CD14-positive monocyte (primary cell): ENCODE measurements at regions not wholly inside any gene's neighbourhood (a gene's known extent, or its start where the extent isn't known, plus 50 kb on each side); places are given as distances from the start of the nearest gene placed in this dataset.

ENCODE experiments used
- DNase-seq, 3 donors: peaks; one replicate each; pipeline ENCODE4 v3.0.0-alpha.2; 2011 to 2022
- H2AFZ ChIP-seq: 2 replicates; pipeline ENCODE4 v1.6.0; 2012; ENCODE audit warnings: mild to moderate bottlenecking, low read depth, low read length, inconsistent platforms; ENCODE audit not compliant: insufficient read depth, poor library complexity, severe bottlenecking
- H3K27ac ChIP-seq, 2 donors: 1 replicate in 1 of 2; 2 replicates in 1 of 2; pipeline ENCODE4 v1.5.1; 2012 to 2013; ENCODE audit warnings: low read length in 2 of 2, control low read depth in 1 of 2, inconsistent platforms in 1 of 2, low read depth in 1 of 2, mild to moderate bottlenecking in 1 of 2
- H3K27me3 ChIP-seq, 2 donors: one replicate each; pipeline versions ENCODE4 v1.6.0 to v1.6.1; 2011 to 2013; ENCODE audit warnings: low read length in 2 of 2; ENCODE audit not compliant: control insufficient read depth in 2 of 2, insufficient read depth in 2 of 2
- H3K36me3 ChIP-seq, 2 donors: replicated peaks in 1 of 2; 1 replicate in 1 of 2; 2 replicates in 1 of 2; pipeline versions ENCODE4 v1.5.1 to v1.6.1; 2012 to 2013; ENCODE audit warnings: low read length in 2 of 2, control low read depth in 1 of 2, inconsistent platforms in 1 of 2, mild to moderate bottlenecking in 1 of 2; ENCODE audit not compliant: insufficient read depth in 2 of 2, control insufficient read depth in 1 of 2
- H3K4me1 ChIP-seq, 2 donors: 1 replicate in 1 of 2; 2 replicates in 1 of 2; pipeline versions ENCODE4 v1.5.1 to v1.6.1; 2012 to 2013; ENCODE audit warnings: low read length in 2 of 2, control low read depth in 1 of 2, inconsistent platforms in 1 of 2, mild to moderate bottlenecking in 1 of 2, moderate library complexity in 1 of 2; ENCODE audit not compliant: insufficient read depth in 2 of 2, control insufficient read depth in 1 of 2
- H3K4me2 ChIP-seq: replicated peaks from 2 replicates; pipeline ENCODE3; 2012; ENCODE audit warnings: low read length, moderate library complexity, mild to moderate bottlenecking; ENCODE audit not compliant: poor library complexity, severe bottlenecking; ENCODE audit errors: extremely low read depth
- H3K4me3 ChIP-seq, 3 experiments: fragments of 200-600 bp in 1 of 3; sonication (generic) in 1 of 3; replicated peaks in 1 of 3; 1 replicate in 2 of 3; 2 replicates in 1 of 3; pipeline ENCODE4 v1.5.1; 2011 to 2013; ENCODE audit warnings: low read length in 3 of 3, mild to moderate bottlenecking in 3 of 3, control low read depth in 2 of 3, low read depth in 2 of 3, inconsistent platforms in 1 of 3, moderate library complexity in 1 of 3
- H3K79me2 ChIP-seq: 2 replicates; pipeline ENCODE4 v1.6.0; 2012; ENCODE audit warnings: mild to moderate bottlenecking, control low read depth, inconsistent platforms, low read length, moderate library complexity; ENCODE audit not compliant: insufficient read depth
- H3K9ac ChIP-seq: 2 replicates; pipeline ENCODE4 v1.6.0; 2017; ENCODE audit warnings: low read length, mild to moderate bottlenecking; ENCODE audit not compliant: insufficient read depth, poor library complexity, severe bottlenecking
- H3K9me3 ChIP-seq, 2 donors: replicated peaks in 1 of 2; 1 replicate in 1 of 2; 2 replicates in 1 of 2; pipeline versions ENCODE4 v1.5.1 to v1.6.1; 2012 to 2013; ENCODE audit warnings: low read length in 2 of 2, control low read depth in 1 of 2; ENCODE audit not compliant: control insufficient read depth in 1 of 2, insufficient read depth in 1 of 2
- H4K20me1 ChIP-seq: 2 replicates; pipeline ENCODE4 v1.6.0; 2012; ENCODE audit warnings: mild to moderate bottlenecking, low read length, control low read depth, moderate library complexity; ENCODE audit not compliant: insufficient read depth
- H3K27ac Mint-ChIP-seq, 7 donors: one replicate each; pipeline ENCODE4 v1.8.0; 2020; ENCODE audit warnings: mild to moderate bottlenecking in 7 of 7, mixed read lengths in 7 of 7, moderate library complexity in 6 of 7, inconsistent platforms in 2 of 7
- H3K27me3 Mint-ChIP-seq, 3 donors: one replicate each; pipeline ENCODE4 v1.8.0; 2021 to 2022; ENCODE audit warnings: low read depth in 3 of 3, mild to moderate bottlenecking in 3 of 3, mixed read lengths in 3 of 3, moderate library complexity in 3 of 3, inconsistent platforms in 1 of 3
- H3K36me3 Mint-ChIP-seq, 2 donors: one replicate each; pipeline ENCODE4 v1.8.0; 2020; ENCODE audit warnings: mixed read lengths in 2 of 2, inconsistent platforms in 1 of 2, mild to moderate bottlenecking in 1 of 2
- H3K4me1 Mint-ChIP-seq: one replicate; pipeline ENCODE4 v1.8.0; 2020; ENCODE audit warnings: mild to moderate bottlenecking, mixed read lengths
- H3K4me3 Mint-ChIP-seq, 2 donors: one replicate each; pipeline ENCODE4 v1.8.0; 2020; ENCODE audit warnings: mild to moderate bottlenecking in 2 of 2, mixed read lengths in 2 of 2, moderate library complexity in 1 of 2
- H3K9me3 Mint-ChIP-seq, 7 donors: one replicate each; pipeline ENCODE4 v1.8.0; 2020 to 2022; ENCODE audit warnings: mixed read lengths in 7 of 7, mild to moderate bottlenecking in 6 of 7, moderate library complexity in 6 of 7, inconsistent platforms in 2 of 7
- WGBS: methylation state at CpG from one replicate; pipeline ENCODE4 v1.1.5; 2013; ENCODE audit warnings: missing lambda C conversion rate; ENCODE audit not compliant: insufficient coverage; 5-methylcytosine and 5-hydroxymethylcytosine counted together
- intact Hi-C, 2 donors: fragments of 100-400 bp; cut with micrococcal nuclease; formaldehyde crosslinking; loops; one replicate each; pipeline versions ENCODE4 v1.15.0 to v1.15.1; 2023
- TF ChIP-seq, protein P1 (sequence below): fragments of 200-600 bp; IDR thresholded peaks from one replicate; pipeline ENCODE4 v1.8.0; 2022; ENCODE audit warnings: antibody characterized with exemption, mild to moderate bottlenecking

DNA sequence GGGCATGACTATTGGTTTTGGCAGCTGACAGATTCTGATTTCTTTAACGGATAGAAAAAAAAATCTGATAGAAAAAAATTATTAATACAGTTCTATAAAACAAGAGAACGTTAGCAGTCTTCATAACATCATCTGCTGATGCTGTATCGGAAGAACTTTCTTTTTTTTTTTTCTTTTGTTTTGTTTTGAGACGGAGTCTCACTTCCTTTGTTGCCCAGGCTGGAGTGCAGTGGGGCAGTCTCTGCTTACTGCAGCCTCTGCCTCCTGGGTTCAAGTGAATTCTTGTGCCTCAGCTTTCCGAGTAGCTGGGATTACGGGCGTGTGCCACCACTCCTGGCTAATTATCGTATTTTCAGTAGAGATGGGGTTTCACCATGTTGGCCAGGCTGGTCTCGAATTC is 271.2 kb upstream of the DPPA4 start:
- no peaks in the 10 kb centered on the region for H3K27me3 ChIP-seq
- Mint-ChIP-seq H3K36me3 (no peaks in the 10 kb centered on the region), H3K27ac (no peak overlapping the region), H3K4me3 (no peak overlapping the region), H3K4me1 (no peaks in the 10 kb centered on the region), H3K27me3 (no peaks in the 10 kb centered on the region), H3K9me3 (peaks cover 0 to 6% (median 3%) of the 10 kb centered on the region in 7 donors)
- H2AFZ ChIP-seq: no peak overlapping the region
- no peaks in the 10 kb centered on the region for H3K79me2 ChIP-seq
- TF ChIP-seq, protein P1, sequence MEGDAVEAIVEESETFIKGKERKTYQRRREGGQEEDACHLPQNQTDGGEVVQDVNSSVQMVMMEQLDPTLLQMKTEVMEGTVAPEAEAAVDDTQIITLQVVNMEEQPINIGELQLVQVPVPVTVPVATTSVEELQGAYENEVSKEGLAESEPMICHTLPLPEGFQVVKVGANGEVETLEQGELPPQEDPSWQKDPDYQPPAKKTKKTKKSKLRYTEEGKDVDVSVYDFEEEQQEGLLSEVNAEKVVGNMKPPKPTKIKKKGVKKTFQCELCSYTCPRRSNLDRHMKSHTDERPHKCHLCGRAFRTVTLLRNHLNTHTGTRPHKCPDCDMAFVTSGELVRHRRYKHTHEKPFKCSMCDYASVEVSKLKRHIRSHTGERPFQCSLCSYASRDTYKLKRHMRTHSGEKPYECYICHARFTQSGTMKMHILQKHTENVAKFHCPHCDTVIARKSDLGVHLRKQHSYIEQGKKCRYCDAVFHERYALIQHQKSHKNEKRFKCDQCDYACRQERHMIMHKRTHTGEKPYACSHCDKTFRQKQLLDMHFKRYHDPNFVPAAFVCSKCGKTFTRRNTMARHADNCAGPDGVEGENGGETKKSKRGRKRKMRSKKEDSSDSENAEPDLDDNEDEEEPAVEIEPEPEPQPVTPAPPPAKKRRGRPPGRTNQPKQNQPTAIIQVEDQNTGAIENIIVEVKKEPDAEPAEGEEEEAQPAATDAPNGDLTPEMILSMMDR: no peak
- DNase-seq: no peak
- no peak overlapping the region for H3K4me2 ChIP-seq
- intact Hi-C loops: no loop called here
- H3K27ac ChIP-seq: no peak overlapping the region
- no peaks in the 10 kb centered on the region for H3K9me3 ChIP-seq
- H4K20me1 ChIP-seq: no peaks in the 10 kb centered on the region
- H3K36me3 ChIP-seq: no peaks in the 10 kb centered on the region
- 97% methylated on average over 5 of the region's 9 CpGs for WGBS
- no peak overlapping the region for H3K9ac ChIP-seq
- no peak overlapping the region for H3K4me3 ChIP-seq
- H3K4me1 ChIP-seq: no peaks in the 10 kb centered on the region

DNA sequence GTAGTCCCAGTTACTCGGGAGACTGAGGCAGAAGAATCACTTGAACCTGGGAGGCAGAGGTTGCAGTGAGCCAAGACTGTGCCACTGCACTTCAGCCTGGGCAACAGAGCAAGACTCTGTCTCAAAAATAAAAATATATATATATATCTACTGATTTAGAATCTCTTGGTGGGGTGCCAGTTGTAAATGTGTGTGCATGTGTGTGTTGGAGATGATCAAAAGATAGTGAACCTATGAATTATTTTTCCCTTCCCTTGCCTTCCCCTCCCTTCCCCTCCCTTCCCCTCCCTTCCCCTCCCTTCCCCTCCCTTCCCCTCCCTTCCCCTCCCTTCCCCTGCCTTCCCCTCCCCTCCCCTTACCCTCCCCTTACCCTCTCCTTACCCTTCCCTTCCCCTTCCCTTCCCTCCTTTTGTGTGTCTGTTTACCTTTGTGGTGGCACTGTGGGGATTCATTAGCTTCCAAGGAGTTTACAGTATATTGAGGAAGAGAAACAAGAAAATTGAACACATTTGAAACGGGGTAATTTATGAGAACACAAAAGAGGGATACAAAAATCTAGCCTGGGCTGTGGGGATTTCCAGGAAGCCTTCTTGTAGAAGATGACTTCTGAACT is 281.5 kb upstream of the DPPA4 start:
- intact Hi-C loops: no loop called here
- Mint-ChIP-seq H3K4me3 (no peak overlapping the region), H3K4me1 (no peaks in the 10 kb centered on the region), H3K27ac (no peak overlapping the region), H3K9me3 (peaks cover 0 to 8% (median 3%) of the 10 kb centered on the region in 7 donors), H3K36me3 (no peaks in the 10 kb centered on the region), H3K27me3 (peaks cover 0 to 2% (median 0%) of the 10 kb centered on the region in 3 donors)
- H3K27me3 ChIP-seq: no peaks in the 10 kb centered on the region
- H3K36me3 ChIP-seq: no peaks in the 10 kb centered on the region
- H3K4me1 ChIP-seq: no peaks in the 10 kb centered on the region
- no peak overlapping the region for H2AFZ ChIP-seq
- H4K20me1 ChIP-seq: no peaks in the 10 kb centered on the region
- WGBS: 14% methylated on average over 1 of the region's 2 CpGs
- no peak overlapping the region for H3K27ac ChIP-seq
- no peaks in the 10 kb centered on the region for H3K79me2 ChIP-seq
- H3K9me3 ChIP-seq: no peaks in the 10 kb centered on the region
- H3K4me3 ChIP-seq: no peak overlapping the region
- H3K9ac ChIP-seq: no peak overlapping the region
- H3K4me2 ChIP-seq: no peak overlapping the region
- TF ChIP-seq, protein P1: no peak
- DNase-seq: no peak
